ENCODE measurements at regions not wholly inside any gene's neighbourhood (a gene's known extent, or its start where the extent isn't known, plus 50 kb on each side); places are given as distances from the start of the nearest gene placed in this dataset.
"Not testable (repeated sequence)": the region's sequence is repeated elsewhere in the genome, so short reads cannot be mapped to it uniquely, and the experiment has no call there.

DNA sequence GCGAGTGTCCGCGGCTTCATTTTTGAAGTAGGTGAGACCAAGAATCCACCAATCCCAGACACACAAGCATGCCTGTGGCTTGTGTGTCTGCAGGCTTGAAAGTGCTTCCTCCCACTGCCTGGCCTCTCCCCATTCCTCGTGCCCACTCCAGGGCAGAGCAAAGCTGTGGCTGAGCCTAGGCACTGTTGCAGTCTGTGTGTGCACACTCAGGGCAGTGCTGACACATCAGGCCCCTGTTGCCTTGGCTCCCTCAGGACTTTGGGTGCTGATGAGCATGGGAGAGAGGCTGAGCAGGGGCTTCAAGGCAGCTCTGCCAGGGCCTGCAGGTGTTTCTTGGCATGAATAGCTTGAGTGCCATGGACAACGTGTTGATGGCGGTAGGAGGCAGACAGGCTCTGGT is 776.7 kb downstream of the CDH11 start:
- no peak overlapping the region for H2AK5ac ChIP-seq (ENCODE audit: insufficient read length, low read length)
- no peak overlapping the region for H4K5ac ChIP-seq (ENCODE audit: insufficient read length, low read depth, low read length)
- no peaks in the 10 kb centered on the region for H4K20me1 ChIP-seq (ENCODE audit: control insufficient read depth, insufficient read depth, insufficient read length)
- TF ChIP-seq, protein P1, sequence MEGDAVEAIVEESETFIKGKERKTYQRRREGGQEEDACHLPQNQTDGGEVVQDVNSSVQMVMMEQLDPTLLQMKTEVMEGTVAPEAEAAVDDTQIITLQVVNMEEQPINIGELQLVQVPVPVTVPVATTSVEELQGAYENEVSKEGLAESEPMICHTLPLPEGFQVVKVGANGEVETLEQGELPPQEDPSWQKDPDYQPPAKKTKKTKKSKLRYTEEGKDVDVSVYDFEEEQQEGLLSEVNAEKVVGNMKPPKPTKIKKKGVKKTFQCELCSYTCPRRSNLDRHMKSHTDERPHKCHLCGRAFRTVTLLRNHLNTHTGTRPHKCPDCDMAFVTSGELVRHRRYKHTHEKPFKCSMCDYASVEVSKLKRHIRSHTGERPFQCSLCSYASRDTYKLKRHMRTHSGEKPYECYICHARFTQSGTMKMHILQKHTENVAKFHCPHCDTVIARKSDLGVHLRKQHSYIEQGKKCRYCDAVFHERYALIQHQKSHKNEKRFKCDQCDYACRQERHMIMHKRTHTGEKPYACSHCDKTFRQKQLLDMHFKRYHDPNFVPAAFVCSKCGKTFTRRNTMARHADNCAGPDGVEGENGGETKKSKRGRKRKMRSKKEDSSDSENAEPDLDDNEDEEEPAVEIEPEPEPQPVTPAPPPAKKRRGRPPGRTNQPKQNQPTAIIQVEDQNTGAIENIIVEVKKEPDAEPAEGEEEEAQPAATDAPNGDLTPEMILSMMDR (conservative IDR thresholded peaks at IDR 0.05): no peak
- H2BK20ac ChIP-seq (ENCODE audit: low read depth, low read length, poor library complexity, severe bottlenecking): no peak overlapping the region
- no peak for DNase-seq
- no peak overlapping the region for H3T11ph ChIP-seq (ENCODE audit: low read length)
- H3K56ac ChIP-seq (ENCODE audit: insufficient read length, low read depth, low read length): no peak overlapping the region
- Mint-ChIP-seq H3K9me3 (peaks cover 14 to 15% of the 10 kb centered on the region in 2 experiments), H3K36me3 (ENCODE audit: insufficient read depth in 1 of 3, low read depth in 3 of 3) (peaks cover 0 to 6% (median 5%) of the 10 kb centered on the region in 3 experiments; a peak in 5 of 7 replicates), H3K4me3 (no peak overlapping the region), H3K27ac (no peak overlapping the region), H3K27me3 (ENCODE audit: low read depth) (no peaks in the 10 kb centered on the region; the same call in 1 of the 2 replicates), H3K4me1 (no peaks in the 10 kb centered on the region)
- no peak overlapping the region for H4K8ac ChIP-seq (replicated peaks; ENCODE audit: insufficient read length, low read depth, low read length)
- H3K4me2 ChIP-seq (ENCODE audit: insufficient read depth, insufficient read length, low read length): no peak overlapping the region
- H2BK12ac ChIP-seq (ENCODE audit: insufficient read length, low read depth, low read length): no peak overlapping the region
- no peaks in the 10 kb centered on the region for H3K79me2 ChIP-seq (ENCODE audit: insufficient read depth, low read length)
- H3K27ac ChIP-seq (ENCODE audit: insufficient read length, low read depth, low read length): no peak overlapping the region
- no peaks in the 10 kb centered on the region for H3K79me1 ChIP-seq (ENCODE audit: insufficient read depth, low read depth, low read length, poor library complexity, severe bottlenecking)
- H3K14ac ChIP-seq (ENCODE audit: insufficient read depth, low read length): peak overlapping the region; percentile 60; the same call in 1 of the 2 replicates
- no peak overlapping the region for H3K23ac ChIP-seq (ENCODE audit: insufficient read length, low read depth, low read length)
- H3K4me1 ChIP-seq (ENCODE audit: insufficient read depth, low read length): no peaks in the 10 kb centered on the region
- WGBS (ENCODE audit: extremely low coverage, insufficient read length, low lambda C conversion rate): no CpG with 5 or more reads among the region's 6 CpGs
- H2AFZ ChIP-seq (ENCODE audit: low read length): no peak overlapping the region
- no peak overlapping the region for H3K18ac ChIP-seq (ENCODE audit: insufficient read length, low read depth, low read length)
- no peaks in the 10 kb centered on the region for H3K23me2 ChIP-seq (ENCODE audit: insufficient read length, low read depth, low read length, poor library complexity, severe bottlenecking)
- H2BK15ac ChIP-seq (ENCODE audit: low read depth, low read length): no peak overlapping the region
- H3K27me3 ChIP-seq (ENCODE audit: insufficient read depth, low read length): no peaks in the 10 kb centered on the region
- H2BK120ac ChIP-seq (ENCODE audit: low read depth, low read length, poor library complexity, severe bottlenecking): no peak overlapping the region
- H3K9me3 ChIP-seq (ENCODE audit: control insufficient read depth, low read depth, low read length): no peaks in the 10 kb centered on the region
- no peak overlapping the region for H3K9ac ChIP-seq (ENCODE audit: extremely low read depth, insufficient read length, low read length)
- H3K4ac ChIP-seq (ENCODE audit: low read depth, low read length): no peak overlapping the region
- no peak overlapping the region for H4K91ac ChIP-seq (ENCODE audit: insufficient read length, low read depth, low read length)
- H2BK5ac ChIP-seq (ENCODE audit: insufficient read length, low read length): no peak overlapping the region

DNA sequence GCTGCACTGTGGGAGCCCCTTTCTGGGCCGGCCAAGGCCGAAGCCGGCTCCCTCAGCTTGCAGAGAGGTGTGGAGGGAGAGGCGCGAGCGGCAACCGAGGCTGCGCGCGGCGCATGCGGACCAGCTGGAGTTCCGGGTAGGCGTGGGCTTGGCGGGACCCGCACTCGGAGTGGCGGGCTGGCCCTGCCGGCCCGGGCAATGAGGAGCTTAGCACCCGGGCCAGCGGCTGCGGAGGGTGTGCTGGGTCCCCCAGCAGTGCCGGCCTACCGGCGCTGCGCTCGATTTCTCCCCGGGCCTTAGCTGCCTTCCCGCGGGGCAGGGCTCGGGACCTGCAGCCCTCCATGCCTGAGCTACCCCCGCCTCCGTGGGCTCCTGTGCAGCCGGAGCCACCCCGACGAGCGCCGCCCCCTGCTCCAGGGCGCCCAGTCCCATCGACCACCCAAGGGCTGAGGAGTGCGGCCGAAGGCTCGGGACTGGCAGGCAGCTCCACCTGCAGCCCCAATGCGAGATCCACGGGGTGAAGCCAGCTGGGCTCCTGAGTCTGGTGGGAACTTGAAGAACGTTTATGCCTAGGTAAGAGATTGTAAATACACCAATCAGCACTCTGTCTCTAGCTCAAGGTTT is 777.9 kb downstream of the CDH11 start:
- H3K27me3 ChIP-seq (ENCODE audit: insufficient read depth, low read length); H3K27ac Mint-ChIP-seq; H4K8ac ChIP-seq (replicated peaks; ENCODE audit: insufficient read length, low read depth, low read length); H2BK15ac ChIP-seq (ENCODE audit: low read depth, low read length); H2AFZ ChIP-seq (ENCODE audit: low read length); H2BK20ac ChIP-seq (ENCODE audit: low read depth, low read length, poor library complexity, severe bottlenecking); H3K4me1 ChIP-seq (ENCODE audit: insufficient read depth, low read length); H3K27me3 Mint-ChIP-seq (ENCODE audit: low read depth); H3K9me3 ChIP-seq (ENCODE audit: control insufficient read depth, low read depth, low read length); H3K18ac ChIP-seq (ENCODE audit: insufficient read length, low read depth, low read length); H2BK5ac ChIP-seq (ENCODE audit: insufficient read length, low read length); H4K91ac ChIP-seq (ENCODE audit: insufficient read length, low read depth, low read length); H2AK5ac ChIP-seq (ENCODE audit: insufficient read length, low read length); H3K79me2 ChIP-seq (ENCODE audit: insufficient read depth, low read length); H3K4me1 Mint-ChIP-seq; H3K9ac ChIP-seq (ENCODE audit: extremely low read depth, insufficient read length, low read length); H3K79me1 ChIP-seq (ENCODE audit: insufficient read depth, low read depth, low read length, poor library complexity, severe bottlenecking); H3K56ac ChIP-seq (ENCODE audit: insufficient read length, low read depth, low read length); H3K4me3 Mint-ChIP-seq; H3K27ac ChIP-seq (ENCODE audit: insufficient read length, low read depth, low read length); H4K5ac ChIP-seq (ENCODE audit: insufficient read length, low read depth, low read length); H3K14ac ChIP-seq (ENCODE audit: insufficient read depth, low read length); H2BK12ac ChIP-seq (ENCODE audit: insufficient read length, low read depth, low read length); H4K20me1 ChIP-seq (ENCODE audit: control insufficient read depth, insufficient read depth, insufficient read length); DNase-seq; H3K23ac ChIP-seq (ENCODE audit: insufficient read length, low read depth, low read length); H3K4me2 ChIP-seq (ENCODE audit: insufficient read depth, insufficient read length, low read length); H3K4ac ChIP-seq (ENCODE audit: low read depth, low read length); H3K23me2 ChIP-seq (ENCODE audit: insufficient read length, low read depth, low read length, poor library complexity, severe bottlenecking); H3T11ph ChIP-seq (ENCODE audit: low read length); H2BK120ac ChIP-seq (ENCODE audit: low read depth, low read length, poor library complexity, severe bottlenecking): not testable (repeated sequence)
- WGBS (ENCODE audit: extremely low coverage, insufficient read length, low lambda C conversion rate): no CpG with 5 or more reads among the region's 47 CpGs
- Mint-ChIP-seq H3K9me3 (peaks cover 22 to 23% of the 10 kb centered on the region in 2 experiments), H3K36me3 (ENCODE audit: insufficient read depth in 1 of 3, low read depth in 3 of 3) (peaks cover 0 to 13% (median 5%) of the 10 kb centered on the region in 3 experiments; a peak in 5 of 7 replicates)

Measured in H9 (cell line).